ENCODE measurements at regions not wholly inside any gene's neighbourhood (a gene's known extent, or its start where the extent isn't known, plus 50 kb on each side); places are given as distances from the start of the nearest gene placed in this dataset.

GRCh38 chr2:204205082-204205481 is 268.5 kb downstream of the ICOS start:
- no peak for TF ChIP-seq FOXP2 (optimal IDR thresholded peaks at IDR 0.05; ENCODE audit: control extremely low read depth, extremely low read length, insufficient read depth)
- TF ChIP-seq EZH2 (IDR thresholded peaks at IDR 0.05) = no peak
- TF ChIP-seq POLR2AphosphoS5 (IDR thresholded peaks at IDR 0.05; ENCODE audit: borderline replicate concordance, low read depth, low read length) = no peak
- Histone ChIP-seq H3K27ac (no peak overlapping the region), H3K9ac (ENCODE audit: insufficient read length) (no peak overlapping the region), H3K36me3 (ENCODE audit: insufficient read depth, low read length) (no peaks in the 10 kb centered on the region), H3K4me3 (no peak overlapping the region), H3K9me3 (ENCODE audit: low read depth, low read length) (no peaks in the 10 kb centered on the region)
- no peak for DNase-seq (ENCODE audit: low read depth, low spot score)

GRCh38 chr2:204205538-204205937 is 269.0 kb downstream of the ICOS start:
- TF ChIP-seq EZH2 (IDR thresholded peaks at IDR 0.05) (no peak), FOXP2 (optimal IDR thresholded peaks at IDR 0.05; ENCODE audit: control extremely low read depth, extremely low read length, insufficient read depth) (no peak), POLR2AphosphoS5 (IDR thresholded peaks at IDR 0.05; ENCODE audit: borderline replicate concordance, low read depth, low read length) (no peak)
- Histone ChIP-seq H3K9ac (ENCODE audit: insufficient read length) (no peak overlapping the region), H3K4me3 (no peak overlapping the region), H3K9me3 (ENCODE audit: low read depth, low read length) (no peaks in the 10 kb centered on the region), H3K36me3 (ENCODE audit: insufficient read depth, low read length) (no peaks in the 10 kb centered on the region), H3K27ac (no peak overlapping the region)
- DNase-seq (ENCODE audit: low read depth, low spot score) = no peak

GRCh38 chr2:204207866-204208265 is 271.3 kb downstream of the ICOS start:
- H3K4me3 ChIP-seq = no peak overlapping the region
- H3K9ac ChIP-seq (ENCODE audit: insufficient read length) = no peak overlapping the region
- no peaks in the 10 kb centered on the region for H3K9me3 ChIP-seq (ENCODE audit: low read depth, low read length)
- H3K27ac ChIP-seq = no peak overlapping the region
- DNase-seq (ENCODE audit: low read depth, low spot score) = no peak
- H3K36me3 ChIP-seq (ENCODE audit: insufficient read depth, low read length) = no peaks in the 10 kb centered on the region
- TF ChIP-seq FOXP2 (optimal IDR thresholded peaks at IDR 0.05; ENCODE audit: control extremely low read depth, extremely low read length, insufficient read depth) (no peak), EZH2 (IDR thresholded peaks at IDR 0.05) (no peak), POLR2AphosphoS5 (IDR thresholded peaks at IDR 0.05; ENCODE audit: borderline replicate concordance, low read depth, low read length) (no peak)

DNA sequence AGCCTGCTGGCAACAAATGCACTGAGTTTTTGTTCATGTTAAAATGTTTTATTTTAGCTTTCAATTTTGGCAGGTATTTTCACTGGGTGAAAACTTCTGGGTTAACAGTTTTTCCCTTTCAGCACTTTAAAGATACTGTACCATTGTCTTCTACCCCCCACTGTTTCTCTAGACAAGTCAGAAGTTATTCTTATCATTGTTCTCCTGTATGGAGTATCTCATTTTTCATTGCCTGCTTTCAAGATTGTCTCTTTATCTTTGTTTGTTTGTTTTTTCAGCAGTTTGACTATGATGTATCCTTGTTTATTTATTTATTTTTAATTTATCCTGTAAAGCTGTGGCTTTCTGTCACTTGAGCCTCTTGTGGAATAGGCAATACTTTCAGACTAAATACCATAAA is 277.0 kb downstream of the ICOS start:
- no peak overlapping the region for H3K9ac ChIP-seq (ENCODE audit: insufficient read length)
- TF ChIP-seq POLR2AphosphoS5 (IDR thresholded peaks at IDR 0.05; ENCODE audit: borderline replicate concordance, low read depth, low read length) (no peak), EZH2 (IDR thresholded peaks at IDR 0.05) (no peak), FOXP2 (optimal IDR thresholded peaks at IDR 0.05; ENCODE audit: control extremely low read depth, extremely low read length, insufficient read depth) (no peak)
- H3K9me3 ChIP-seq (ENCODE audit: low read depth, low read length) = no peaks in the 10 kb centered on the region; the same call in 1 of the 2 replicates
- H3K27ac ChIP-seq = no peak overlapping the region
- DNase-seq (ENCODE audit: low read depth, low spot score) = no peak
- no peaks in the 10 kb centered on the region for H3K36me3 ChIP-seq (ENCODE audit: insufficient read depth, low read length)
- H3K4me3 ChIP-seq = no peak overlapping the region

DNA sequence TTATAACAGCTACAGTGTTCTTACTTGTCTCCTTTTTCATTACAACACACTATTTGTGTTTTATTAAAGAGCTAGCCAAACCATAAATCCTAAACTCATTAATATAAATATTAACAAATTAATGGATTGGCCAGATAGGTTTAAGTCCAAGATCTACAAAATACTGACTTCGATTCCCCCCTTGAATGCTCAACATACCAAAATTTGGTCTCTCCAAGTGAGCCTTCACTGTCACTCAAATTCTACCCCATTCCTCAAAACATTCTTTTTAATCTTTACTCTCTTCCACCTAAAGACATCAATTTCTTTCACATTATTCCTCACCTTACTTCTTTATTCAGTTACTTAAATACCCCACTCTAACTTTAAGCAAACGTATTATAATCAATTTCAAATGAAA is 281.5 kb downstream of the ICOS start:
- DNase-seq (ENCODE audit: low read depth, low spot score) = no peak
- Histone ChIP-seq H3K4me3 (no peak overlapping the region), H3K36me3 (ENCODE audit: insufficient read depth, low read length) (no peaks in the 10 kb centered on the region), H3K9ac (ENCODE audit: insufficient read length) (no peak overlapping the region), H3K27ac (no peak overlapping the region), H3K9me3 (ENCODE audit: low read depth, low read length) (no peaks in the 10 kb centered on the region; the same call in 1 of the 2 replicates)
- TF ChIP-seq POLR2AphosphoS5 (IDR thresholded peaks at IDR 0.05; ENCODE audit: borderline replicate concordance, low read depth, low read length) (no peak), EZH2 (IDR thresholded peaks at IDR 0.05) (no peak), FOXP2 (optimal IDR thresholded peaks at IDR 0.05; ENCODE audit: control extremely low read depth, extremely low read length, insufficient read depth) (no peak)

DNA sequence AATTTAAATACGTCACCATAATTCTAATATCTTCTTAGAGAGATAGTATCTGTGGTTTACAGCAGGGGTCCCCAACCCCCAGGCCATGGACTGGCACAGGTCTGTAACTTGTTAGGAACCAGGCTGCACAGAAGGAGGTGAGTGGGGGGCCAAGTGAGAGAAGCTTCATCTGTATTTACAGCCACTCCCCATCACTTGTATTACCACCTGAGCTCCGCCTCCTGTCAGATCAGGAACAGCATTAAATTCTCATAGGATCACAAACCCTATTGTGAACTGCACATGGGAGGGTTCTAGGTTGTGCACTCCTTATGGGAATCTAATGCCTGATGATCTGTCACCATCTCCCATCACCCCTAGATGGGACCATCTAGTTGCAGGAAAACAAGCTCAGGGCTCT is 282.6 kb downstream of the ICOS start:
- Histone ChIP-seq H3K27ac (no peak overlapping the region), H3K9ac (ENCODE audit: insufficient read length) (no peak overlapping the region)
- TF ChIP-seq EZH2 (IDR thresholded peaks at IDR 0.05) (no peak), FOXP2 (optimal IDR thresholded peaks at IDR 0.05; ENCODE audit: control extremely low read depth, extremely low read length, insufficient read depth) (no peak), POLR2AphosphoS5 (IDR thresholded peaks at IDR 0.05; ENCODE audit: borderline replicate concordance, low read depth, low read length) (no peak)

GRCh38 chr2:204220896-204221295 is 284.3 kb downstream of the ICOS start:
- Histone ChIP-seq H3K9ac (ENCODE audit: insufficient read length) (no peak overlapping the region), H3K27ac (no peak overlapping the region), H3K4me3 (no peak overlapping the region), H3K36me3 (ENCODE audit: insufficient read depth, low read length) (no peaks in the 10 kb centered on the region), H3K9me3 (ENCODE audit: low read depth, low read length) (no peaks in the 10 kb centered on the region)
- TF ChIP-seq POLR2AphosphoS5 (IDR thresholded peaks at IDR 0.05; ENCODE audit: borderline replicate concordance, low read depth, low read length) = no peak
- no peak for TF ChIP-seq EZH2 (IDR thresholded peaks at IDR 0.05)
- TF ChIP-seq FOXP2 (optimal IDR thresholded peaks at IDR 0.05; ENCODE audit: control extremely low read depth, extremely low read length, insufficient read depth) = no peak
- no peak for DNase-seq (ENCODE audit: low read depth, low spot score)

More for the DNA sequence above, 282.6 kb downstream of the ICOS start:
- no peak overlapping the region for H3K4me3 ChIP-seq
- no peaks in the 10 kb centered on the region for H3K9me3 ChIP-seq (ENCODE audit: low read depth, low read length)
- H3K36me3 ChIP-seq (ENCODE audit: insufficient read depth, low read length) = no peaks in the 10 kb centered on the region
- no peak for DNase-seq (ENCODE audit: low read depth, low spot score)

- H3K4me3 ChIP-seq = no peak overlapping the region
- no peaks in the 10 kb centered on the region for H3K36me3 ChIP-seq (ENCODE audit: insufficient read depth, low read length)
- no peaks in the 10 kb centered on the region for H3K9me3 ChIP-seq (ENCODE audit: low read depth, low read length)
- no peak overlapping the region for H3K9ac ChIP-seq (ENCODE audit: insufficient read length)
- no peak for DNase-seq (ENCODE audit: low read depth, low spot score)
- no peak overlapping the region for H3K27ac ChIP-seq
- no peak for TF ChIP-seq POLR2AphosphoS5 (IDR thresholded peaks at IDR 0.05; ENCODE audit: borderline replicate concordance, low read depth, low read length)
- TF ChIP-seq FOXP2 (optimal IDR thresholded peaks at IDR 0.05; ENCODE audit: control extremely low read depth, extremely low read length, insufficient read depth) = no peak
- TF ChIP-seq EZH2 (IDR thresholded peaks at IDR 0.05) = no peak
Observed at GRCh38 chr2:204223046-204223445, 286.5 kb downstream of the ICOS start.

DNA sequence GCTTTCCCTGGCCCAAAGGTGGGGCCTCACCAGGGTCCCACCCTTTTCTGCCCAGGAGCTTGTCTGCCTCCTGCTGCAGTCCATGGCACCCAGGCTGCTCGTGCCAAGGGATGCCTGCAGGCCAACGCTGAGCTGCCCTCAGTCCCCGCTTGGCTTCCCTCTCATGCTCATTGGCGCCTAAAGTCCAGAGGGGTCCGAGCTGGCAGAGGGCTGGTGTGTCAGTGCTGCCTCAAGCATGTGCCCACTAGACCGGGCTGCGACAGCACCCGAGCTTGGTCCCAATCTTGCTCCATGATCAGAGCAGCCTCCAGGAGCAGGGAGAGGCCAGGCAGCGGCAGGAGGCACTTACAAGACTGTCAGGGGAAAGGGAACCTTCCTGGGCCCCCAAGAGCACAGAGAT is 287.0 kb downstream of the ICOS start:
- no peak for DNase-seq (ENCODE audit: low read depth, low spot score)
- no peak overlapping the region for H3K4me3 ChIP-seq
- TF ChIP-seq POLR2AphosphoS5 (IDR thresholded peaks at IDR 0.05; ENCODE audit: borderline replicate concordance, low read depth, low read length) (no peak), EZH2 (IDR thresholded peaks at IDR 0.05) (no peak), FOXP2 (optimal IDR thresholded peaks at IDR 0.05; ENCODE audit: control extremely low read depth, extremely low read length, insufficient read depth) (no peak)
- no peak overlapping the region for H3K27ac ChIP-seq
- H3K9ac ChIP-seq (ENCODE audit: insufficient read length) = no peak overlapping the region
- H3K36me3 ChIP-seq (ENCODE audit: insufficient read depth, low read length) = no peaks in the 10 kb centered on the region
- H3K9me3 ChIP-seq (ENCODE audit: low read depth, low read length) = no peaks in the 10 kb centered on the region
